NCI-H510A treated with DMSO at 0.1 percent for 48 hours (cell line): ENCODE measurements at regions not wholly inside any gene's neighbourhood (a gene's known extent, or its start where the extent isn't known, plus 50 kb on each side); places are given as distances from the start of the nearest gene placed in this dataset.
"Not testable (repeated sequence)": the region's sequence is repeated elsewhere in the genome, so short reads cannot be mapped to it uniquely, and the experiment has no call there.

Experiments
- DNase-seq: peaks from one replicate; lab custom pipeline; 2025; lab: John Stamatoyannopoulos, UW

DNA sequence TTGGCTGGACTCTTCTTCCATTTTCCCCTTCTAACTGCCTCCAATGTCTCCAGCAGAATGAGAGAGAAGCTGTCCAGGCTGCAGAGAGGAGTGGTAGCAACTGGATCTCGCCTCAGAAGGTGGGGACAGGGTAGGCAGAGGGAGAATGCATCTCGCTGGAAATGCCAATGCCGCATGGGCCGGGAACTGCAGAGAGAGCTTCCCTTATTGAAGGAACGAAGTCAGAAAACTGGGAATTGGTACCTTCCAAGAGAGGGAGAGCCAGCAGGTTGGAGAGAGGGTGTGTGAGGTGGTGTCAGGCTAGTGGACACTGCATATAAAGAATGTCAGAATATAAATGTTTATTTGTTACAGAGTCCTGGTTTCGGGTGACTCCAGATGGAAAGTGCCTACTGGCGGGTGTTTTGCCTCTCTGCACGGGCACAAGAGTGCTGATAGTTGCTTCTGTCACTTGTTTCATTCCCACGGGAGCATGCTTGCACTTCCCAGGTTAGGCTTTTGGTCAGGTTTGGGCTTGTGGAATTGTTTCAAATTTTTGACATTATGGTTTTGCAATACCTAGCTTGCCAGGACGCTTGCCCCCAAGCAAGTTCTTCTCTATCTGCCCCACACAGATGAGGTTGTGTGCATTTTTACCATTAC is 156.8 kb upstream of the STS start:
- DNase-seq, result no peak

DNA sequence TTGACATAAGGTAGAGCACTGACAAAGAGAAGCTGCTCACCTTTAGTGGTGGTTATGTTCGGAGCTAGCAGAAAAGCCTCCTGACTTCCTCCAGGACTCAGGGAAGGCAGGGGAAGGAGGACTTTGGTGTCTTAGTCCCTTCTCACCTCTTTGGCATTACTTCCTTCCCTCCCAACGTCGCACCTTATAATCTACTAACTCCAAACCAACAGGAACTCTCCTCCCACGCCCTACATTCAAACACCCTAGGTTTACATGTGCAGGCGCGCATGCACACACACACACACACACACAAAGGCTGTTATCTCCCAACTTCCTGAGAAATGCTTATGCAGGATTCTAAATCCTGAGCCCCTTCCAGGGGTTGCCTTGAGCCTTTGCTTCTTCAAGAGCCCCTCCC is 157.7 kb upstream of the STS start:
- no peak for DNase-seq

DNA sequence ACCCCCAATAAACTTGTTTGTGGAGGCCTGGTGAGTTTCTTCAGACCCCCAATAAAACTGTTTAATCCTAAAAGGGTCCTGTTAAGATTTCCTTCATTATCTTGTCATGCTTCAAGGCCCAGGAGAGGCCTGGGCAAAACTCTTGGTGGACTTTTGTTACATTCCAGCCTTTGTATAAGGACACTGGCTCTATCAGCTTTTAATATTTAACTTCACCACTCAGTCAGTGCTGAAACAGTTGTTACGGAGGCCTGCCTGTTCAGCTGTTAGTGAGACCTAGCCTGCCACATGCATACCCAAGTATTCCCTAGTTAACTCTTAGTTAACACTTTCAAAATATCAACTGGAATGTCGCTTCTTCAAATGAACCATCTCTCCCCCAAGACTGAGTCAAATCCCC is 158.8 kb upstream of the STS start:
- DNase-seq, result not testable (repeated sequence)

DNA sequence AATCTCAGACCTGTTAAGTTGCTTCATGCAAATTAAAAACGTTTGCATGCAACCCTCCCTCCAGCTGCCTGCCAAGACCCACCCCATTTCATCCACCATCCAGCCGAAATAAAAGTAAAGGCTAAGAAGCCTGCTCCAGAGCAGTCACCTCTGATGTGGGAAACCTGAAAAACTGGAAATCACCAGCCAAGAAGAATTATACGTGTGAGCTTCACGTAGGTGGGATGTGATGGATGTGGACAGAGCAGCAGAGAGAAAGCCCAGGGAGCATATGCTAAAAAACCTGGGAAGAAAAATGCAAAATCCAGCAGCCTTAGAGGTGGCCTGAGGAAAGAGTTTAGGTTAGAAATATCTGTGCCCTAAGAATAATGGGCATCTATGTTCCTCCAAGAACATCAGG is 160.6 kb upstream of the STS start:
- DNase-seq, result no peak

DNA sequence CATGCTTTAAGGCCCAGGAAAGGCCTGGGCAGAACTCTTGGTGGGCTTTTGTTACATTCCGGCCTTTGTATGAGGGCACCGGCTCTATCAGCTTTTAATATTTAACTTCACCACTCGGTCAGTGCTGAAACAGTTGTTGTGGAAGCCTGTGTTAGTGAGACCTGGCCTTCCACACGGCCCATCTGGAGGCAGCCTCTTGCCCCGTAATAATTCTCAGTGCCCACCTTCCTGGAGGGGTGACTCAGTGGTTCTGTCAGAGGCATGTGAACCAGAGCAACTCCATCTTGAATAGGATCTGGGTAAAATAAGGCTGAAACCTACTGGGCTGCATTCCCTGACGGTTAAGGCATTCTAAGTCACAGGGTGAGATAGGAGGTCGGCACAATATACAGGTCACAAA is 162.0 kb upstream of the STS start:
- no peak for DNase-seq

DNA sequence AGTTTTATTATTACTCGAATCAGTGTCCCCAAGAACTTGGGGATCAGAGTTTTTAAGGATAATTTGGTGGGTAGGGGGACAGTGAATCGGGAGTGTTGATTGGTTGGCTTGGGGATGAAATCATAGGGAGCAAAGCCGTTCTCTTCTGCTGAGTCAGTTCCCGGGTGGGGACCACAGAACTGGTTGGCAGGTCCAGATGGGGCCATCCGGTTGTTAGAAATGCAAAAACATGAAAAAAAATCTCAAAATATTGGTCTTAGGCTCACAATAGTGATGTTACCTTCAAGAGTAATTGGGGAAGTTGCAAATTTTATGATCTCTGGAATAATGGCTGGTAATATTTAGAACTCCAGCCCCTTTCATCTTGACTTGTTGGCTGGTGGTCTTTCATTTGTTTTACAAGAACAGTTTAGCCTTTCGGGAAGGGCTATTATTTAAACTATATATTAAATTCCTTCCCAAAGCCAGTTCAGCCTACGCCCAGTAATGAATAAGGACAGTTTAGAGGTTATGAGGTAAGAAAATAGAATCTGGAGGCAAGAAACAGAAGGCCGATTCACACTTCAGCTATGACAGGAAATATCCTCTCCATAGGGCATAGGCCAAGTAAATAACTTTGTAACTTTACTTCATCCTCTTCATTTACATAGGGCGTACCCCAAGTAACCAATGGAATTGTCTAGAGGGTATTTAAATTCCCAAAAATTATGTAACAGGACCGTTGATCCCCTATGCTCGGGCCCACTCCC is 164.1 kb upstream of the STS start:
- DNase-seq, result no peak

DNA sequence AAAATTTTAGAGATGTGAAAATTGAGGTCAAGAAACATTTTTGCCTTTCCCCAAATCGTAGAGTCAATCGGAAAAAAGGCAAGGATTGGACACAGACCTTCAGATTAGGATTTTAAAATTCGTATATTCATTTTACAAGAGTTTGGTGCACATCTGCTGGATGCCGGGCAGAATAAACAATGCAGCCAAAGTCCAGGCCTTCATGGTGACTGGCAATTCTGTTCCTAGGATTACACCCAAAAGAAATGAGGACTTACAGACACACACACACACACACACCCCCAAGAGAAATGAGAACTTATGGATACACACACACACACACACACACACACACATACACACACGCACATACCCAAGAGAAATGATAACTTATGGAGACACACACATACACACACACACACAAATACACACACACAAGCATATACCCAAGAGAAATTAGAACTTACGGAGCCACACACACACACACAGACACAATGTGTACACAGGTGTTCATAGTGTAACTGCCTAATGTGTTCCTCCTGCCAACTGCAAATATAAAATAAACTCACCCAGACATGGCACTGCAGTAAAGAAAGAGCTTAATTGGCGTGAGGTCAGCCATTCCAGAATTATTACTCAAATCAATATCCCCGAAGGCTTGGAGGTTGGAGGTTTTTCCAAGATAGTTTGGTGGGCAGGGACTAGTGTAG is 165.7 kb upstream of the STS start:
- no peak for DNase-seq

DNA sequence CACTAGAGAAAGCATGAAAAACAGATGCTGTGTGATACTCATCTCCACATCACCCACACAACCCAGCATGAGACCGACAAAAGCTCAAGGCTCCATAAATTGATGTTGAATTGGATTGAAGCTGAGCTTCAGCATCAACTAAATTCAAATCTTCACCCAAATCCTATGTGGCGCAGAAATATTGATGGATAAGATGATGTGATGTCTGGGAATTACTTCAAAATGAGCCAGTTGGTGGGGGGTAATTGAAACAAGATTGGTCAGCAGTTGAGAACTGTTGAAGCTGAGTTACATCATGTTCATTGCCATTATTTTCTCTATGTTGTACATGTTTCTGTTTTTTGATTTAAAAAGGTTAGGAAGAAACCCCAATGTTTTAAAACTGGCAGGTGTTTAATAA is 166.5 kb upstream of the STS start:
- DNase-seq, result no peak

DNA sequence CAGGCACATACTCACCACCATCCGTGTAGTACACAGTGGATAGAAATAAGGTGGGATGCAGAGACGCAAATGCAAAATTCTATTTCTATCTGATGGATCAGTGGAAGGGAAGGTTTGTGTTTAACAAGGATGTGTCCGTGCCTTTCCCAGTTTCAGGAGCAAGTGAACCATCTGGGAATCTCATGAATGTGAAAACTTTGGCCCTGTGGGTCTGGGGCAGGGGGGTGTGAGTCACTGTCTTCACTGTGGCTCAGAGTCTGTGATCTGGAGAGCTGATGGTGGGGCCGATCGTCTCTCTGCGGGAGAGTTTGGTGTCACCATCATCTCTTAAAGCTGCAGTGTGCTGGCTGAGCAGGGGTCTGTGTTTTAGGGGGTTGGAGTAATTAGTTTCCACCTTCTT is 179.3 kb upstream of the STS start:
- no peak for DNase-seq

DNA sequence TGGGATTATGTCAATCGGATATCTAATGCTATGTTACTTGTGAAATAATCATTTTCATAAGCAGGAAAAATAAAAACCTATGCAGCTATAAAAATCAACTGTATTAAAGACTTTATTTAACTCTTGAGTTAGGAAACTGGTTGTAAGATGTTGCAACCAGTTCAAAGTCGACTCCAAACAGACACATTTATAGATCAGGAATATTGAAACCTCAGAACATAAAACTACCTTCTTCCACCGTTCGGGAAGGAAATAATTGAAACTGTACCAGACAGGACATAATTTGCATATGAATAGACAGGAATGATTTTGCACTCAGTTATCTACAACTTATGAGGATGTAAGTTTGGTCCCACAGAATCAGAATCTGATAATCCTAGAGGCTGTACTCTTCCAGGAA is 181.8 kb upstream of the STS start:
- DNase-seq, result no peak

DNA sequence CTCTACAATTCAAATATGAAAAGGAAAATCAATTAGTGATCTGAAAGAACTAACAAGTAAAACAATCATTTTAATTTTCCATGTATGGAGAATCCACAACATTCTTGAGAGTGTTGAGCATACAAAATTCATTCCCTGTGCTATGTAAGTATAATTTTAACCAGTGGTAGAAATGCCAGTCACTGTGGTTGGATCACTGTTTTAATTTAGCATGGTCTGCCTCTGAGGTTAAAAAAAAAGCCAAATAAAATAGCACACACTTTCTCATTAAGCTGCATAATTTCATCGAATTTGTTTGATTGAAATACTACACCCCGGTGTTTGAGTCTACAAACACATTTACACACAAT is 185.5 kb upstream of the STS start:
- DNase-seq, result no peak

DNA sequence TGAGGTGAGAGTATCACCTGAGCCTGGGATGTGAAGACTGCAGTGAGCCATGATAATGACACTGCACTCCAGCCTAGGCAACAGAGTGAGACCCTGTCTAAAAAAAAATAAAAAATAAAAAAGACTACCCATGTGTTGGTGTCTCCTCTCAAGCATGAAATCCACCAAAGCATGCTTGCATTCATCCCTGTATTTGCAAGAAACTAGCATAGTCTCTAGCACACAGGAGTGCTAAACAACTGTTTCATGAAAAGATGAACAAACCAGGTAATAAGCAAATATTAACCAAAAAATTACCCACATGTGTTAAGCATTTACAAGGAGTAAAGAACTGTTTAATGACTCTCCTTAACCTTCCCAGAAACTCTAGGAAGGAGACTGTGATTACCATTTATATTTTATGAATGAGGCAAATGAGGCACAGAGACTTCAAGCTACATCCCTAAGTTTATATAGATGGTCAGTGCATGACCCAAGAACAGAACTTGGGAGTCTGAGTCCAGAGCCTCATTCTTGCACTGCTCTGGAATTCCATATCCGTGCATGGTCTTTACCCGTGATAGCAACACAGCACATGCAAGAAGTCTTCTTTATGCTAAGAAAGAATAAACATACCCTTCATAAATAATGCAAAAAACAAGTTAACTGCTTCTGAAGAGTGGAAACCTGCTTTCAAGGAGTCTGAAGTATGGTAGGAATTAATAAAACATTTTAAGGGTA is 186.1 kb upstream of the STS start:
- no peak for DNase-seq

DNA sequence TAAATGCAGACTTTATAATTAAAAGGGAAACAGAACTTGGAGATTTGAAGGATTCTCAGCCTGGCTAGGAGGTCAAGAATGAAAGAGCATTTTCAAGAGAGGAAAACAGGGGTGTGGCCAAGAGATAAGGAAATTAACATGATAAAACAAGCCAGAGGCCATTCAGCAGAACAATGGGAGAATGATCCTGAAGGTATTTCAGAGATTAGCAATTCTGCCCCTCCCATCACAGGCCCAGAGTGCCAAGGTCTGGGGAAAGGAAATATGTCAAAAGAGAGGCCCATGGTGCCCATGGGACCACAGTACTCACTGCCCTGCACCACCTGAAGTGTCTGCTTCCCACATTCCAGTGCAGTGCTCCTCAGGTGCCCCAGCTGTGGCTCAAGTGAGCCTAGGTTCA is 188.5 kb upstream of the STS start:
- DNase-seq, result no peak

DNA sequence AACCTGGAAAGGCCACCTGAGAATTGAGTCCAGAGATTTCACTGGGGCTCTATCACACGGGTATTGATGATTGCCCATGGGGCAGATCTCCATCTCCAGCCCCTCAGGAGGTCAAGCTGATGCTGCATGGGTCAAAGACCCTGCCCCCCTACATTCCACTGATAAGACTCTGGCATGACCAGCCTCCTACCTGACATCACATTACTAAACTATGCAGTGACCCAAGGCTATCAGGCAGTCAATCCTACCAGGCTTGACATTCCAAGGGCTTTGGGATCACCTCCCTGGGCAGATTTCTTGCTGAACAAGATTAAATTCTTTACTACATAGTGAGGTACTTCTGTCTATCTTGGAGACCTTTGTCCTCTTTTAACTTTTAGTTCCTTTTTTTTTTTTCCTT is 192.7 kb upstream of the STS start:
- DNase-seq, result no peak

DNA sequence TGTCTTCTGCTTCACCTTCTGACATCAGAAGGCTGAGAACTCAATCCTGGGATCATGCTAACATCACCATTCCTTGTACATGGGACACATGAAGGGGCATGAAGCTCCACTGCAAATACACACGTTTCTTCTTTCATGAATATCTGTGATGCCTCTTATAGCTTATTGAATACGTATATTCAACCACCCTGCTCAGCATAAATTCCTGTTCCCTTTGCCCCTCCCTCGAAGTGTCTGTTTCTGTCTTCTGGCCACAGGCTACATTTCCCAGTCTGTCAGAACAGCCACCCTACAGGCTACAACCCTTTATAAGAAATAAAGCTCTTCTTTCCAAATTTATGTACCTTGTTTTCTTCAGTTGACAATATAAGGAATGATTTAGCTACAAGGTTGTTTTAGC is 201.3 kb upstream of the STS start:
- DNase-seq, result no peak

DNA sequence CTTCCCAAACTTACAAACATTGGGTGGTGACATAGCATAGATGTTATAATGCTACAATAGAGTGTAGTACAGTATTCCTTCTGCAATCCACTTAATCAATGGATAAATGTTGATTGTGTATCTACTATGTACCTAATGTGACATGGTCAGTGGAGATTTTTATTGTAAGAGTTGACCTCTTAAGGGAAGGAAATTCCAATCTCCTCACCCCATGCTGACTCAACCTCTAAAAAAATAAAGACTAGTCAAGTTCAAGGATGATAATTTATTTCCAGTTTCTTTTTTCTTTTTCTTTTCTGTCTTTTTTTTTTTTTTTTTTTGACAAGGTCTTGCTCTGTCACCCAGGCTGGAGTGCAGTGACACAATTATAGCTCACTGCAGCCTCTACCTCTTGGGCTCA is 206.5 kb upstream of the STS start:
- no peak for DNase-seq

DNA sequence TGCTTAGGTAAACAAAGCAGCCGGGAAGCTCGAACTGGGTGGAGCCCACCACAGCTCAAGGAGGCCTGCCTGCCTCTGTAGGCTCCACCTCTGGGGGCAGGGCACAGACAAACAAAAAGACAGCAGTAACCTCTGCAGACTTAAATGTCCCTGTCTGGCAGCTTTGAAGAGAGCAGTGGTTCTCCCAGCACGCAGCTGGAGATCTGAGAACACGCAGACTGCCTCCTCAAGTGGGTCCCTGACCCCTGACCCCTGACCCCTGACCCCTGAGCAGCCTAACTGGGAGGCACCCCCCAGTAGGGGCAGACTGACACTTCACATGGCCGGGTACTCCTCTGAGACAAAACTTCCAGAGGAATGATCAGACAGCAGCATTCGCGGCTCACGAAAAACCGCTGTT is 214.6 kb upstream of the STS start:
- not testable (repeated sequence) for DNase-seq

DNA sequence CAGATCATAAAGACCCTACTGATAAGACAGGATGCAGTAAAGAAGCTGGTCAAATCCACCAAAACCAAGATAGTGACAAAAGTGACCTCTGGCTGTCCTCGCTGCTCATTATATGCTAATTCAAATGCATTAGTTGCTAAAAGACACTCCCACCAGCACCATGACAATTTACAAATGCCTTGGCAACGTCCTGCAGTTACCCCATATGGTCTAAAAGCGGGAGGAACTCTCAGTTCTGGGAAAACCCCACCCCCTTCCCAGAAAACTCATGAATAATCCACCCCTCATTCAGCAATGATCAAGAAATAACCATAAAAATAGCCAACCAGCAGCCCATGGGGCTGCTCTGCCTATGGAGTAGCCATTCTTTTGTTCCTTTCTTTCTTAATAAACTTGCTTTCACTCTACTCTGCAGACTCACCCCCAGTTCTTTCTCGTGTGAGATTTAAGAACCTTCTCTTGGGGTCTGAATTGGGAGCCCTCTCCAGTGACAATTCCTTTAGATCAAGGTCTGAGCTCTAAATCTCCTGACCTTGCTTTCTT is 217.1 kb upstream of the STS start:
- no peak for DNase-seq

DNA sequence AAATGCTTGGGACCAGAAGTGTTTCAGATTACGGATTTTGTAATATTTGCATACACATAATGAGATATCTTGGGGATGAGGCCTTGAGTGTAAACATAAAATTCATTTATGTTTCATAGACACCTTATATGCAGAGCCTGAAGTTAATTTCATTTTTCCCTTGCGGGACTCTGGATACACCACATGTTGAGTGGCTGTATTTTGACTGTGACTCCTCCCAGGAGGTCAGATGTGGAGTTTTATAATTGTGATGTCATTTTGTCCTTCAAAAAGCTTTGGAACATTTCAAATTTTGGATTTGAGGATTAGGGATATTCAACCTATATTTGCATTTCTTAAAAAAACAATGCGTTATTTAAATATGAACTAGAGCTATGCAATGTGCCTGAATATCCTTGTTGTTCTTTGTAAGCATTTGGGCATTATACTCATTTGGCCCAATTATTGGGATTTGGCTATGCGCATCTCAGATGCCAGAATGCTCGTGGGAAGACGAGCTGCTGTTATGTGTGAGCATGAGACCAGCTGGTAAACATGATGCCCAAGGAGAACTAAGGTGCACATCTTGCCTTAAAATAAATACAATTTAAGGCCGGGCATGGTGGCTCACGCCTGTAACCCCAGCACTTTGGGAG is 223.0 kb upstream of the STS start:
- no peak for DNase-seq

DNA sequence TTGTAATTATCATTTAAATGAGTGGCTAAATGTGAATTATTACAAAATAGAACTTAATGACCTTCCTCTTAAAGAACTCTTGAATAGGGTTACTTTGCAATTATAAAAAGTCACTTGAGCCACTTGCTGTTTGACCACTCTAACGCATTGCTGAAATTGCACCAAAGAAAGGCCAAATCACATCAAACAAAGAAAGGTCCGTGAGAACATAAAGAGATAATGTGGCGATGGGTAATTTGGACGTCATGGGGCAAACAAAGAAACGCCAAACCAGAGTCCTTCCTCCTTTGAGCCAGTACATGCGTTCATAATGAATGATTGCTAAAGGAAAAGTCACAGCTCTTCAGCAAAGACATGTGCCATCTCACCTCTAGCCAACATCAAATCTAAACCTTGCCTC is 229.8 kb upstream of the STS start:
- DNase-seq, result no peak

DNA sequence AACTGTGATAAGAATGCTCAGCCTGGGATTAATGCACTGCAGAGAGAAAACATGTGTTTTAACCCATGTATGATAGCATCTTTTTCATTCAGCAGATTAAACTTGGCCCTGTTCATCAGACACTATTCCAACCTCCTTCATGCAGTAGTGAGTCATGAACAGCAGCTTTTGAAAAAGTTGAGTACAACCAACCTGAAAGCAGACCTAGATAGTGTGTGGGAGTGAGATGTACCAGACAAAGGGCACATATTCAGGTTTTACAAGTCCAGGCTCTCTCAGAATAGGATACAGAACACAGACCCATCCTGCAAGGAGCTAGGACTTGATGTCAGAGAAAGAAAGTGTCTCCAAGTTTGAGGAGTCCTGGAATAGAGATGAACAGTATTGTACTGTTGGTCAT is 237.3 kb upstream of the STS start:
- DNase-seq, result no peak

DNA sequence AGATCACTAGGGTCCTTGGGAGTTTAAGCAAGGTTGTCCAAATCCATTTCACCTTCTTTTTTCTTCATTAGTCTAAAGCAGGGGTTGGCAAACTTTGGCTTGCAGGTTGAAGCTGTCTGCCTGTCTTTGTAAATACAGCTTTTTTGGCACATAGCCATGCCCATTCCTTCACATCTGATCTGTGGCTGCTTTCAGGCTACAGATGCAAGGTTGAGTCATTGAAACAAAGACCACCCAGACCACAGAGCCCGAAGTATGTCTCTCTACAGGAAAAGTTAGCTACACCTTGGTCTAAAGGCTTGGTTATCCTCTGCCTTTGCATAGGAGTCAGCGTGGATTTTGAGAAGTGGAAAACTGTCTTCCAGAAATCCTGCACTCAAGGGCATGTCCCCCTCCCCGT is 238.1 kb upstream of the STS start:
- DNase-seq, result no peak
